Islet precursor cell (in vitro differentiated cells): ENCODE measurements at regions not wholly inside any gene's neighbourhood (a gene's known extent, or its start where the extent isn't known, plus 50 kb on each side); places are given as distances from the start of the nearest gene placed in this dataset.
A peak's percentile ranks its signal among the peaks of the same experiment; 100 is the strongest.

Experiments
- DNase-seq: peaks from one replicate; pipeline ENCODE4 v3.0.0-alpha.2; 2018

DNA sequence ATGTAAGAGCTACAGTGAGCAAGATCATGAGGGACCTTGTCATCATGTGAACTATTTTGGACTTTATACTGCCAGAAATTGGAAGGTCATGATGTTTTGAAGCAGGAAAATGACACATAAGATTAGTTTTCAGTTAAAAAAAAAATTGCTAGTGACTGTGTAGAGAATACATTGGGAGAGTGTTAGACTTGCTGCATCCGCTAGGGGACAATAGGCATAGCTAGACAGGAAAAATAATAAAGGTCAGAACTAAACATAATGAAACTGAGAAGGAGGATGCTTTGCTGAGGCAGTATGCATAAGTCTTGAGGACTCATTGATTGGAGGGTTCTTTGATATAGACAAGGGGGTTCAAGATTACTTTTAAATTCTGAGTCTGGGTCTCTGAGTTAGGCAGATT, 275.8 kb upstream of the KCNH8 start:
- no peak for DNase-seq

- no peak for DNase-seq
These were observed 277.7 kb upstream of the KCNH8 start for GRCh38 chr3:18870642-18871041.

DNA sequence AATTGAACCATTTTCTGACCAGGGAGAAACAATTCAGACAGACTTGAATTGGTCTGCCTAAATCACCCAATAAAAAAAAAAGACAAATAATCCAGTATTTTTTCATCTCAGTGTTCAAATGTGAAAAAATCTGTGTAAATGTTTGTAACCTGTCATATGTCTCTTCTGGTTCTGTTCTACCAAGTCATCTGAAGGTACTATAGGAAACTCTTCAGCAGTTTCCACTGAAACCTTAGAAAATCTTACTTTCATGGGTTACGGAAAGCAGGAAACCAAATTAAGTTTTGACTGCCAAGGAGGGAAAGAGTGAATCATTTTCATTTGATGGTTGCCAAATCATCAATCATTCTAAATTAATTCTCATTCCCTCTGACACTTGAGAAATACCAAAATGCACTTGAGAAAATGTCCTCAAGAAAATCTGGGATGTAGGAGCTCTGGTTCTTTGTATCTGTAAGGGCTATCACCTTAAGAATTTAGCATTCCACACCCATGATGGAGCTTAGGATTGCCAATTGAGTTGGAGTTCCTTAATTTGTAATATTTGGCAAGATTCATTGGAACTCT, 278.2 kb upstream of the KCNH8 start:
- no peak for DNase-seq

GRCh38 chr3:18868911-18869689, 279.2 kb upstream of the KCNH8 start:
- no peak for DNase-seq

GRCh38 chr3:18866899-18867298, 281.4 kb upstream of the KCNH8 start:
- no peak for DNase-seq

DNA sequence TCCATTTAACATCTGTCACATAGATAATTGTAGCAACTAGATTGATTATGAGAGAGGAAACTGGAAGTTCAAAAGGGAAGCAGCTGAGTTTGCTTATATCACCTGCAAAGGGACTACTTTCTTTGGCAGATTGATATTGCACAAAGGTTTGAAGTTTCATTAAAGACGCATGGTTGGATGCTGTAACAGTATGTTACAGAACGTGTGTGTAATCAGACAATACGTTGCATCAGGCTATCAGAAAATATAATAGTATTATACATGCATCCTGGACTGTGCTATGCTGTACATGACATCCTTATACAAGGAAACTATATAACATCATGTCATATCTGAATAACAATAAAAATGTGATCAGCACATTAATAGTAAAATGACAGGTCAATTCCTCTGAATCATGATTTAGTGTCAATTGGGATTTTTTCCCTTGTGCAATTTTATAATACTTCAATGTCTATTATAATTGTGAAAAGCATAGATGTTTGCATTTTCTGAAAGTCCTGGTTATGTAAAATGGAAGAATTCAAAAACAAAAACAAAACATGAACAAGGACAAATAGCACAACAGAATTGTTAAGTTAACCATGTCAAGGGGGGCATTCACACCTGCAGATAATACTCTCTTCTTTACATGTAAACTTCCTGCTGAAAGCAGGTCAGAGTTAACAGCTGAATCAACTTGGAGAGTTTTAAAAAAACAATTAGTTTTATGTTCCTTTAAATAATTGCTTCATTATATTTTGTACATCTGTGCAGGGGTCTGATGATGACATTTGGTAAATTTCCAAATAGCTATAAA, 283.2 kb upstream of the KCNH8 start:
- DNase-seq, result no peak

DNA sequence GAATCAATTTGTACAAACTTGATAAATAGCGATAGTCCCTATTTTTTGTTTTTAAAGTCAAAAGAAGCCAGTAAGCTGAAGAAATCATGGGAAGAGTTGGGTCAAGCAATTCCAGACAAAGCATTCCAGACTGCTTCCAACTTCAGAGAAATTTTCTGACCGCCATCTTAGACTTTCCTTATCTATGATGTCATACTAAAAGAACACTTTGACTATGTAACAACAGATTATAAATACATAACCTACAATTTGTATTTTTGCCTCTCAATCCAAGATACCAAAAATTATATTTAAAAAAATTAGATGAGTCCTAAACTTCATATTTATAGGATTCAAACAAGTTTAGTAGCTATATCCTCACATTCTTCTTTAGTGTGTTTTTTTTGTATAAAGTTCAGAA, 286.2 kb upstream of the KCNH8 start:
- no peak for DNase-seq

DNA sequence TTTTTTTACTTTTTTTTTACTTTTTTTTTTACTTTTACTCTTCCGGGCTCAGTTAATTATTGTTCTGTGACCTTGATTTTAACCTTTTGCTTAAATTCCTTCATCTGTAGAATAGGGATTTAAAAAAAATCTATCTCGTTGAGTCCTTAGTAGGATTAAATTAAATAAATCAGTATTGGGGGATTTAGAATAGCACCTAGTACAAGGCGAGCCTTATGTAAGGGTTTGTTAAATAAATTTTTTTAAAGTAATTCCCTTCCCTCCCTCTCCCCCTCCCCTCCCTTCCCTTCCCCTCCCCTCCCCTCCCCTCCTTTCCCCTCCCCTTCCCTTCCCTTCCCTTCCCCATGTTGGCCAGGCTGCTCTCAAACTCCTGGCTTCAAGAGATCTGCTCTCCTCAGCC, 287.2 kb upstream of the KCNH8 start:
- no peak for DNase-seq

- DNase-seq, result no peak
These were observed 295.0 kb upstream of the KCNH8 start for GRCh38 chr3:18853269-18853668.

GRCh38 chr3:18847583-18848197, 300.6 kb upstream of the KCNH8 start:
- no peak for DNase-seq

DNA sequence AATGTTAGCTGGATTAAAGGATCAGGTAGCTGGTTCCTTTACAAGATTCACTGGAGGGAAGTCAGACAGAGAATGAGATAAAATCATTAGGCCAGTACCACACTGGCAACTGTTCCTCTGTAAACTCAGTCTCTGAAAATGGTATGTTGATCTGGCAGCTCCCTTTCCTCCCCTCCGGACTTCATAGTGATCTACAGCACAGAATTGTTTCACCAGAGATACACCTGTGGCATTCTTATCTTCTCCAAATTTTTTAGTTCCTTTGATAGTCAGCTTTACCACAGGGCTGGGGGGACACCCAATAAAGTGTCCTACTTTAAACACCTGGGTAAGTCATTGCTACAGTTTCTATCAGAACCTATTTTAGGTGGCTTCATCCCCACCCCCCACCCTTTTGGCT, 304.3 kb upstream of the KCNH8 start:
- no peak for DNase-seq

GRCh38 chr3:18843188-18843587, 305.1 kb upstream of the KCNH8 start:
- DNase-seq, result no peak

DNA sequence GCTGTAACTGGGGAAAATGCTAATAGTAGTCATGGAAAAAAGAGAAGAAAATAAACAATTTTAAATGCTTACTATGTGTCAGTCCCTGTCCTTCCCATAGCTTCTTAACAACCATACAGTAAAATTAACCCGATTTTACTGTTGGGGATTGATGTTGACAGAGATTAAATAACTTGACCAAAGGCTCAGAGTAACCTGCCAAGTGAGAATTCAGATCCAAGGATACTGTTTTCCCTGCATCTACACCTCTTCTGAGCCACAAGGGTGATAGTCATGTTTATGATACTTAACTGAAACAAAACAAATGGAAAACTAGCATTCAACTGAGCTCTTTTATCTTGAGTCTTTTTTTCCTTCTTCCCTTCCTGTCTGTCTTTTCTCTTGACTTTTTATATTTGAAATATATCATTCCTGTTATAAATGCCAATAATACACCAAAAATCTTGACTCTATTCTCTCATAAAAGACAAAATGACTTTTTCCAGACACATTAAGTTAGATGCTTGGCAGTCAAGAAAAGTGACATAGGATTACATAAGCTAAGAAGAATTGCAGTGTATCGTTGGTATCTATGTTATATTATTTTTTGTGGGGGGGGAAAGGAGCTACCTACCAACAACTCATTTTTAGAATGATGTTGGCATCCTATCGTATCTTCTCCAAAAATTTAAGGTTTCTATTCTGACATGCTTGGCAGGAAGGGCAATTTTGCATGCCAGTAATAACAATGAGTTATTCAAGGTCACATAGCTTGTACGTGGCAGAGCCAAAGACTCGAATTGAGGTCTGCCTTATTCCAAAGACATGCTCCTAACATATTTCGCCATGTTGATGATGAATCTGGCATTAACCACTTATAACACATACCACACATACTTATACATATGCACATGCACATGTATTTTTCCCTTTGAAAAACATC, 306.6 kb upstream of the KCNH8 start:
- no peak for DNase-seq

GRCh38 chr3:18840535-18841137, 307.7 kb upstream of the KCNH8 start:
- peak; percentile 61 for DNase-seq

- DNase-seq, result no peak
These were observed 309.6 kb upstream of the KCNH8 start for GRCh38 chr3:18838758-18839157.

GRCh38 chr3:18837137-18837755, 311.1 kb upstream of the KCNH8 start:
- DNase-seq, result no peak

- no peak for DNase-seq
These were observed 313.3 kb upstream of the KCNH8 start for GRCh38 chr3:18835021-18835420.

DNA sequence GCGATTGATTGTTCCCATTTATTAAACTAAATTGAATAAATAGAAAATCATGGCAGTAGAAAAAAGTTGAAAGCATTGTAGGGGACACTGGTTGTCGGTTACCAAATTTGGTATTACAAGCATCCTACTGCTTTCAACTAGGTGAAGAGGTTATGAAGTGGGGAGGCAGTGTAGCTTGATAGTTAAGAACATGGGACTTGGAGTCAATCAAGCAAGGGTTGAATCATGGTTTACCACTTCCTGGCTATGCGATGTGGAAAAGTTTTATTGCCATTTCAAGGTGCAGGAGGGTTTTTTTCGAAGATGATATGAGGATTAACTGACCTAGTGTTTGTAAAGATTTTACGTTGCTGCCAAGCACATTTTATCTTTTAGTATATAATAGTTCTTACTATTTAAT, 318.2 kb upstream of the KCNH8 start:
- DNase-seq, result no peak

GRCh38 chr3:18828637-18829036, 319.7 kb upstream of the KCNH8 start:
- DNase-seq, result no peak

- no peak for DNase-seq
These were observed 320.6 kb upstream of the KCNH8 start for GRCh38 chr3:18827664-18828063.

- no peak for DNase-seq
These were observed 322.6 kb upstream of the KCNH8 start for GRCh38 chr3:18825665-18826064.

DNA sequence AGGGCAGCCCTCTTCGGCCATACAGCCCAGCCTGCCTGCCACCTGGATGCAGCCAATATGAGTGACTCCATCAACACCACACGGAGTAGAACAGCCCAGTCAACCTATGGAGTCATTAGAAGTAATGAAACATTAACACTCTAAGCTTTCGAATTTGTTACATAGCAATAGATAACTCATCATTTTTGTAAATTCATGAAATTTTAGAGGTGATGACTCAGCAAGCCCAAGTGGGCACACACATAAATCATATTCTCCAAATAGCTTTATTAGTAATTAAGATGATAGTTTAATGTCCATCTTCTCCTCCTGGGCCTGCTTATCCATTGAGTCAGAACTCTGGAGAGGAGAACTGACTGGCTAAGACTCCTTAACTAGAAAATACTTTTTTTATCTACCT, 335.0 kb upstream of the KCNH8 start:
- no peak for DNase-seq
